Endodermal cell (in vitro differentiated cells): ENCODE measurements at regions not wholly inside any gene's neighbourhood (a gene's known extent, or its start where the extent isn't known, plus 50 kb on each side); places are given as distances from the start of the nearest gene placed in this dataset.
"Not testable (repeated sequence)": the region's sequence is repeated elsewhere in the genome, so short reads cannot be mapped to it uniquely, and the experiment has no call there.

ENCODE experiments used
- DNase-seq: peaks from one replicate; pipeline ENCODE4 v3.0.0-alpha.2; 2017
- H3K27ac ChIP-seq: 2 replicates; pipeline ENCODE4 v1.5.1; 2013; ENCODE audit warnings: mild to moderate bottlenecking, low read depth, low read length, moderate library complexity
- H3K27me3 ChIP-seq: 2 replicates; pipeline ENCODE4 v1.6.1; 2013; ENCODE audit warnings: mild to moderate bottlenecking, low read length, moderate library complexity; ENCODE audit not compliant: insufficient read depth, control insufficient read depth, poor library complexity, severe bottlenecking
- H3K36me3 ChIP-seq: 2 replicates; pipeline ENCODE4 v1.7.0; 2013; ENCODE audit warnings: mild to moderate bottlenecking, low read length, moderate library complexity; ENCODE audit not compliant: control insufficient read depth, insufficient read depth
- H3K4me1 ChIP-seq: one replicate; pipeline ENCODE4 v1.7.0; 2013; ENCODE audit warnings: low read length; ENCODE audit not compliant: control insufficient read depth, insufficient read depth
- H3K4me3 ChIP-seq: 2 replicates; pipeline ENCODE4 v1.5.1; 2013; ENCODE audit warnings: mild to moderate bottlenecking, low read length, moderate library complexity
- H3K9ac ChIP-seq: 2 replicates; pipeline ENCODE4 v1.6.1; 2013; ENCODE audit warnings: mild to moderate bottlenecking, low read length, moderate library complexity; ENCODE audit not compliant: poor library complexity, severe bottlenecking; ENCODE audit errors: extremely low read depth
- H3K9me3 ChIP-seq: 2 replicates; pipeline ENCODE4 v1.6.1; 2013; ENCODE audit warnings: mild to moderate bottlenecking, low read length, moderate library complexity; ENCODE audit not compliant: control insufficient read depth
- H3K27ac Mint-ChIP-seq: 2 replicates; pipeline ENCODE4 v1.8.0; 2020; ENCODE audit warnings: mixed read lengths
- H3K27me3 Mint-ChIP-seq: 2 replicates; pipeline ENCODE4 v1.8.0; 2021; ENCODE audit warnings: mild to moderate bottlenecking, mixed read lengths; ENCODE audit not compliant: insufficient read depth
- H3K36me3 Mint-ChIP-seq: 2 replicates; pipeline ENCODE4 v1.8.0; 2020; ENCODE audit warnings: low read depth, mixed read lengths
- H3K4me1 Mint-ChIP-seq: 2 replicates; pipeline ENCODE4 v1.8.0; 2020; ENCODE audit warnings: mixed read lengths
- H3K4me3 Mint-ChIP-seq: 2 replicates; pipeline ENCODE4 v1.8.0; 2020; ENCODE audit warnings: mild to moderate bottlenecking, moderate library complexity, mixed read lengths
- H3K9me3 Mint-ChIP-seq: 2 replicates; pipeline ENCODE4 v1.8.0; 2020; ENCODE audit warnings: mild to moderate bottlenecking, mixed read lengths
- WGBS, 2 experiments: methylation state at CpG; one replicate each; pipeline versions ENCODE4 v1.1.5 to v1.1.7; 2013; ENCODE audit warnings: missing lambda C conversion rate in 2 of 2, mixed read lengths in 1 of 2; ENCODE audit not compliant: insufficient coverage in 1 of 2, insufficient read length in 1 of 2; 5-methylcytosine and 5-hydroxymethylcytosine counted together
- TF ChIP-seq, protein P1 (sequence below): fragments of 200-600 bp; sonication (generic); conservative IDR thresholded peaks from 2 replicates; pipeline ENCODE4 v1.5.0; 2021; ENCODE audit warnings: antibody characterized with exemption, mild to moderate bottlenecking

- H3K9me3 Mint-ChIP-seq = no peaks in the 10 kb centered on the region
- H3K27ac Mint-ChIP-seq = no peak overlapping the region
- no peak for DNase-seq
- H3K4me3 Mint-ChIP-seq = no peak overlapping the region
- H3K36me3 Mint-ChIP-seq = no peaks in the 10 kb centered on the region
- Histone ChIP-seq H3K9ac (no peak overlapping the region), H3K9me3 (no peaks in the 10 kb centered on the region), H3K4me3 (no peak overlapping the region), H3K36me3 (no peaks in the 10 kb centered on the region), H3K27me3 (no peaks in the 10 kb centered on the region), H3K27ac (no peak overlapping the region), H3K4me1 (no peaks in the 10 kb centered on the region)
- TF ChIP-seq, protein P1, sequence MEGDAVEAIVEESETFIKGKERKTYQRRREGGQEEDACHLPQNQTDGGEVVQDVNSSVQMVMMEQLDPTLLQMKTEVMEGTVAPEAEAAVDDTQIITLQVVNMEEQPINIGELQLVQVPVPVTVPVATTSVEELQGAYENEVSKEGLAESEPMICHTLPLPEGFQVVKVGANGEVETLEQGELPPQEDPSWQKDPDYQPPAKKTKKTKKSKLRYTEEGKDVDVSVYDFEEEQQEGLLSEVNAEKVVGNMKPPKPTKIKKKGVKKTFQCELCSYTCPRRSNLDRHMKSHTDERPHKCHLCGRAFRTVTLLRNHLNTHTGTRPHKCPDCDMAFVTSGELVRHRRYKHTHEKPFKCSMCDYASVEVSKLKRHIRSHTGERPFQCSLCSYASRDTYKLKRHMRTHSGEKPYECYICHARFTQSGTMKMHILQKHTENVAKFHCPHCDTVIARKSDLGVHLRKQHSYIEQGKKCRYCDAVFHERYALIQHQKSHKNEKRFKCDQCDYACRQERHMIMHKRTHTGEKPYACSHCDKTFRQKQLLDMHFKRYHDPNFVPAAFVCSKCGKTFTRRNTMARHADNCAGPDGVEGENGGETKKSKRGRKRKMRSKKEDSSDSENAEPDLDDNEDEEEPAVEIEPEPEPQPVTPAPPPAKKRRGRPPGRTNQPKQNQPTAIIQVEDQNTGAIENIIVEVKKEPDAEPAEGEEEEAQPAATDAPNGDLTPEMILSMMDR = no peak
- H3K4me1 Mint-ChIP-seq = peaks cover 12% of the 10 kb centered on the region
- H3K27me3 Mint-ChIP-seq = no peaks in the 10 kb centered on the region
- WGBS, 2 experiments = 74 to 100% methylated on average over 2 to 3 of the region's 3 CpGs
Observed at GRCh38 chr11:13786688-13787087, 118.2 kb downstream of the FAR1 start.

DNA sequence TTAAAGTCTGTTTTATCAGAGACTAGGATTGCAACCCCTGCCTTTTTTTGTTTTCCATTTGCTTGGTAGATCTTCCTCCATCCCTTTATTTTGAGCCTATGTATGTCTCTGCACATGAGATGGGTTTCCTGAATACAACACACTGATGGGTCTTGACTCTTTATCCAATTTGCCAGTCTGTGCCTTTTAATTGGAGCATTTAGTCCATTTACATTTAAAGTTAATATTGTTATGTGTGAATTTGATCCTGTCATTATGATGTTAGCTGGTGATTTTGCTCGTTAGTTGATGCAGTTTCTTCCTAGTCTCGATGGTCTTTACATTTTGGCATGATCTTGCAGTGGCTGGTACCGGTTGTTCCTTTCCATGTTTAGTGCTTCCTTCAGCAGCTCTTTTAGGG, 129.1 kb downstream of the FAR1 start:
- not testable (repeated sequence) for H3K27ac ChIP-seq, H3K4me3 Mint-ChIP-seq, H3K27ac Mint-ChIP-seq, H3K4me1 ChIP-seq, H3K4me3 ChIP-seq, H3K4me1 Mint-ChIP-seq, H3K36me3 Mint-ChIP-seq, H3K9ac ChIP-seq, H3K36me3 ChIP-seq, H3K27me3 ChIP-seq, H3K27me3 Mint-ChIP-seq, DNase-seq
- WGBS, 2 experiments = 89 to 95% methylated on average over 2 to 3 of the region's 3 CpGs
- peaks cover 12% of the 10 kb centered on the region for H3K9me3 ChIP-seq
- H3K9me3 Mint-ChIP-seq = peaks cover 26% of the 10 kb centered on the region

DNA sequence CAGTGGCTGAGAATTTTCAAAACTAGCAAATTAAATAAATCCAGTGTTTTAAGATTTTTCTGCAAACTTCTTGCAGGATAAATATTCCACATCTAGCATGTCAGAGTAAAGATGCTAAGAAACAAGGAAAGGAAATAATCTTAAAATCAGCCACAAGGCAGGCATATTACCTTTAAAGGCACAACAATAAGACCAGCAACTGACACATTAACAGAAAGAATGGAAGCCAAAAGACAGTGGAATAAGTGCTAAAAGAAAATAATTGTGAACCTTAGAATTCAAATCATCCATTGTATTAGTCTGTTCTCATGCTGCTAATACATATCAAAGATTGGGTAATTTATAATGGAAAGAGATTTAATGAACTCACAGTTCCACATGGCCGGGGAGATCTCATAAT, 132.4 kb downstream of the FAR1 start:
- 71% methylated on average over 1 of the region's 1 CpG; no CpG with 5 or more reads in 1 of the 2 experiments for WGBS, 2 experiments
- Histone ChIP-seq H3K4me1 (no peaks in the 10 kb centered on the region), H3K27me3 (no peaks in the 10 kb centered on the region), H3K4me3 (no peak overlapping the region), H3K36me3 (no peaks in the 10 kb centered on the region), H3K9ac (no peak overlapping the region), H3K27ac (no peak overlapping the region), H3K9me3 (peaks cover 18% of the 10 kb centered on the region)
- Mint-ChIP-seq H3K9me3 (peaks cover 27% of the 10 kb centered on the region), H3K4me1 (no peaks in the 10 kb centered on the region), H3K36me3 (no peaks in the 10 kb centered on the region), H3K27ac (no peak overlapping the region), H3K27me3 (no peaks in the 10 kb centered on the region), H3K4me3 (no peak overlapping the region)
- TF ChIP-seq, protein P1 = no peak
- no peak for DNase-seq

GRCh38 chr11:13818325-13818724, 144.2 kb upstream of the SPON1 start:
- Mint-ChIP-seq H3K4me3 (no peak overlapping the region), H3K27me3 (no peaks in the 10 kb centered on the region), H3K9me3 (peaks cover 10% of the 10 kb centered on the region), H3K36me3 (no peaks in the 10 kb centered on the region), H3K4me1 (no peaks in the 10 kb centered on the region), H3K27ac (no peak overlapping the region)
- H3K4me1 ChIP-seq = no peaks in the 10 kb centered on the region
- H3K36me3 ChIP-seq = no peaks in the 10 kb centered on the region
- DNase-seq = no peak
- H3K4me3 ChIP-seq = no peak overlapping the region
- H3K27ac ChIP-seq = no peak overlapping the region
- H3K9me3 ChIP-seq = no peaks in the 10 kb centered on the region
- TF ChIP-seq, protein P1 = no peak
- H3K27me3 ChIP-seq = no peaks in the 10 kb centered on the region
- no peak overlapping the region for H3K9ac ChIP-seq
- WGBS, 2 experiments = 72 to 78% methylated on average over 2 of the region's 2 CpGs
